Esophagus squamous epithelium (tissue), 5 donors: ENCODE measurements at regions not wholly inside any gene's neighbourhood (a gene's known extent, or its start where the extent isn't known, plus 50 kb on each side); places are given as distances from the start of the nearest gene placed in this dataset.

ENCODE experiments used
- DNase-seq: peaks from one replicate; lab custom pipeline; 2025; lab: John Stamatoyannopoulos, UW
- H3K27ac ChIP-seq, 4 donors: fragments of 200-600 bp; sonication (generic); one replicate each; pipeline ENCODE4 v1.5.1; 2016 to 2019; ENCODE audit warnings: mild to moderate bottlenecking in 1 of 4
- H3K27me3 ChIP-seq, 4 donors: fragments of 200-600 bp; sonication (generic); 1 replicate in 3 of 4; 2 replicates in 1 of 4; pipeline versions ENCODE4 v1.5.1 to v1.6.0; 2017 to 2021; ENCODE audit warnings: antibody characterized with exemption in 1 of 4
- H3K36me3 ChIP-seq, 3 donors: fragments of 200-600 bp; sonication (generic); one replicate each; pipeline ENCODE4 v1.5.1; 2016 to 2019
- H3K4me1 ChIP-seq, 3 donors: fragments of 200-600 bp; sonication (generic); one replicate each; pipeline ENCODE4 v1.5.1; 2017 to 2019
- H3K4me3 ChIP-seq, 4 donors: fragments of 200-600 bp; sonication (generic); 1 replicate in 3 of 4; 2 replicates in 1 of 4; pipeline ENCODE4 v1.5.1; 2016 to 2019; ENCODE audit warnings: mild to moderate bottlenecking in 2 of 4, moderate library complexity in 1 of 4
- H3K9me3 ChIP-seq, 3 donors: fragments of 200-600 bp; sonication (generic); one replicate each; pipeline ENCODE4 v1.5.1; 2016 to 2019
- CTCF ChIP-seq, 6 experiments: fragments of 450-650 bp in 4 of 6; fragments of 200-600 bp in 2 of 6; sonication (generic) in 2 of 6; IDR thresholded peaks; one replicate each; pipeline ENCODE4 v1.5.1; 2016 to 2019; ENCODE audit warnings: antibody characterized with exemption in 6 of 6, mild to moderate bottlenecking in 4 of 6, moderate library complexity in 4 of 6
- POLR2A ChIP-seq, 4 donors: fragments of 450-650 bp; IDR thresholded peaks; one replicate each; pipeline ENCODE4 v1.6.1; 2017; ENCODE audit warnings: antibody characterized with exemption in 4 of 4, mild to moderate bottlenecking in 4 of 4, moderate library complexity in 3 of 4
- WGBS, 2 donors: methylation state at CpG; one replicate each; pipeline ENCODE4 v1.1.5; 2018; 5-methylcytosine and 5-hydroxymethylcytosine counted together
- intact Hi-C: fragments of 100-400 bp; cut with DNase I; formaldehyde crosslinking; loops from one replicate; pipeline ENCODE4 v1.15.0; 2022
- donor health status: DM: yes; HTN: yes; CAD: no.

GRCh38 chr2:224222974-224223373, 178.9 kb downstream of the FAM124B start:
- no peak for DNase-seq
- intact Hi-C loops = no loop called here
- no peak for TF ChIP-seq CTCF (IDR thresholded peaks at IDR 0.05)
- no peak for TF ChIP-seq POLR2A (IDR thresholded peaks at IDR 0.05)

GRCh38 chr2:224222291-224222690, 179.6 kb downstream of the FAM124B start:
- 35 to 39% methylated on average over 4 of the region's 4 CpGs for WGBS, 2 donors
- no peak overlapping the region for H3K4me3 ChIP-seq
- intact Hi-C loops = no loop called here
- no peak for DNase-seq
- H3K27ac ChIP-seq = peak overlapping the region in 3 of 4 donors; percentile 1 to 18 (median 14)
- peaks cover 0 to 24% (median 15%) of the 10 kb centered on the region in 3 donors for H3K4me1 ChIP-seq
- H3K27me3 ChIP-seq = no peaks in the 10 kb centered on the region
- TF ChIP-seq CTCF (IDR thresholded peaks at IDR 0.05) = no peak
- TF ChIP-seq POLR2A (IDR thresholded peaks at IDR 0.05) = no peak
- no peaks in the 10 kb centered on the region for H3K9me3 ChIP-seq
- H3K36me3 ChIP-seq = no peaks in the 10 kb centered on the region

More at GRCh38 chr2:224222974-224223373, 178.9 kb downstream of the FAM124B start:
- peaks cover 0 to 24% (median 15%) of the 10 kb centered on the region in 3 donors for H3K4me1 ChIP-seq
- H3K27me3 ChIP-seq = no peaks in the 10 kb centered on the region
- no peaks in the 10 kb centered on the region for H3K36me3 ChIP-seq
- no peak overlapping the region for H3K27ac ChIP-seq
- 0 to 58% methylated on average over 1 of the region's 1 CpG for WGBS, 2 donors
- no peak overlapping the region for H3K4me3 ChIP-seq
- no peaks in the 10 kb centered on the region for H3K9me3 ChIP-seq

GRCh38 chr2:224221455-224221913, 180.4 kb downstream of the FAM124B start:
- no peaks in the 10 kb centered on the region for H3K36me3 ChIP-seq
- no peaks in the 10 kb centered on the region for H3K27me3 ChIP-seq
- peaks cover 0 to 24% (median 15%) of the 10 kb centered on the region in 3 donors for H3K4me1 ChIP-seq
- no peak for DNase-seq
- intact Hi-C loops = no loop called here
- H3K4me3 ChIP-seq = no peak overlapping the region
- no peak for TF ChIP-seq POLR2A (IDR thresholded peaks at IDR 0.05)
- no peaks in the 10 kb centered on the region for H3K9me3 ChIP-seq
- WGBS, 2 donors = 23 to 26% methylated on average over 5 of the region's 5 CpGs
- peak overlapping the region; percentile 26 to 56 (median 40) for H3K27ac ChIP-seq

GRCh38 chr2:224220586-224221255, 181.2 kb downstream of the FAM124B start:
- DNase-seq = no peak
- H3K27me3 ChIP-seq = no peaks in the 10 kb centered on the region
- no peaks in the 10 kb centered on the region for H3K36me3 ChIP-seq
- intact Hi-C loops = no loop called here
- no peaks in the 10 kb centered on the region for H3K9me3 ChIP-seq
- 39% methylated on average over 3 to 4 of the region's 4 CpGs for WGBS, 2 donors
- no peak overlapping the region for H3K4me3 ChIP-seq
- H3K4me1 ChIP-seq = peaks cover 0 to 24% (median 15%) of the 10 kb centered on the region in 3 donors
- TF ChIP-seq CTCF (IDR thresholded peaks at IDR 0.05) (no peak), POLR2A (IDR thresholded peaks at IDR 0.05) (no peak)
- H3K27ac ChIP-seq = peak overlapping the region; percentile 26 to 56 (median 40)

- no peak overlapping the region for H3K27ac ChIP-seq
- H3K4me3 ChIP-seq = no peak overlapping the region
- TF ChIP-seq POLR2A (IDR thresholded peaks at IDR 0.05) (no peak), CTCF (IDR thresholded peaks at IDR 0.05) (no peak)
- no peaks in the 10 kb centered on the region for H3K27me3 ChIP-seq
- peaks cover 0 to 24% (median 15%) of the 10 kb centered on the region in 3 donors for H3K4me1 ChIP-seq
- WGBS, 2 donors = 79 to 84% methylated on average over 5 of the region's 5 CpGs
- no peak for DNase-seq
- intact Hi-C loops = no loop called here
- H3K36me3 ChIP-seq = no peaks in the 10 kb centered on the region
- H3K9me3 ChIP-seq = no peaks in the 10 kb centered on the region
Measured at GRCh38 chr2:224219781-224220180, 180.7 kb upstream of the SERPINE2 start.
